Rectal smooth muscle tissue (tissue), 1 donor: ENCODE measurements at regions not wholly inside any gene's neighbourhood (a gene's known extent, or its start where the extent isn't known, plus 50 kb on each side); places are given as distances from the start of the nearest gene placed in this dataset.
"Not testable (repeated sequence)": the region's sequence is repeated elsewhere in the genome, so short reads cannot be mapped to it uniquely, and the experiment has no call there.

ENCODE experiments used
- H3K27ac ChIP-seq: one replicate; pipeline ENCODE4 v1.7.0; 2013; ENCODE audit warnings: low read depth, low read length, inconsistent platforms
- H3K27me3 ChIP-seq: one replicate; pipeline ENCODE4 v1.7.0; 2013; ENCODE audit warnings: low read length; ENCODE audit not compliant: control insufficient read depth, insufficient read depth
- H3K36me3 ChIP-seq: one replicate; pipeline ENCODE4 v1.7.0; 2013; ENCODE audit warnings: low read length; ENCODE audit not compliant: control insufficient read depth, insufficient read depth
- H3K4me1 ChIP-seq: one replicate; pipeline ENCODE4 v1.7.0; 2013; ENCODE audit warnings: low read length; ENCODE audit not compliant: control insufficient read depth, insufficient read depth
- H3K4me3 ChIP-seq: one replicate; pipeline ENCODE4 v1.7.0; 2013; ENCODE audit warnings: low read length
- H3K9ac ChIP-seq: one replicate; pipeline ENCODE4 v1.7.0; 2013; ENCODE audit warnings: low read length

- Histone ChIP-seq H3K36me3 (no peaks in the 10 kb centered on the region), H3K9ac (no peak overlapping the region), H3K27ac (no peak overlapping the region), H3K4me3 (no peak overlapping the region), H3K4me1 (no peaks in the 10 kb centered on the region), H3K27me3 (no peaks in the 10 kb centered on the region)
These were observed 1655.0 kb downstream of the MRPL39 start for GRCh38 chr21:23952269-23952668.

GRCh38 chr21:23951251-23951650 is 1656.0 kb downstream of the MRPL39 start:
- Histone ChIP-seq H3K9ac (no peak overlapping the region), H3K36me3 (no peaks in the 10 kb centered on the region), H3K27me3 (no peaks in the 10 kb centered on the region), H3K4me1 (no peaks in the 10 kb centered on the region), H3K27ac (no peak overlapping the region), H3K4me3 (no peak overlapping the region)

- Histone ChIP-seq H3K4me1 (no peaks in the 10 kb centered on the region), H3K9ac (no peak overlapping the region), H3K27ac (no peak overlapping the region), H3K4me3 (no peak overlapping the region), H3K27me3 (no peaks in the 10 kb centered on the region), H3K36me3 (no peaks in the 10 kb centered on the region)
These were observed 1656.9 kb downstream of the MRPL39 start for GRCh38 chr21:23950344-23950743.

- Histone ChIP-seq H3K4me1 (no peaks in the 10 kb centered on the region), H3K27me3 (no peaks in the 10 kb centered on the region), H3K27ac (no peak overlapping the region), H3K4me3 (no peak overlapping the region), H3K9ac (no peak overlapping the region), H3K36me3 (no peaks in the 10 kb centered on the region)
These were observed 1657.8 kb downstream of the MRPL39 start for GRCh38 chr21:23949493-23949892.

GRCh38 chr21:23939369-23940065 is 1667.8 kb downstream of the MRPL39 start:
- Histone ChIP-seq H3K27ac (no peak overlapping the region), H3K4me3 (no peak overlapping the region), H3K9ac (no peak overlapping the region), H3K27me3 (no peaks in the 10 kb centered on the region), H3K4me1 (no peaks in the 10 kb centered on the region), H3K36me3 (no peaks in the 10 kb centered on the region)

GRCh38 chr21:23936991-23937390 is 1670.3 kb downstream of the MRPL39 start:
- no peaks in the 10 kb centered on the region for H3K36me3 ChIP-seq
- H3K4me3 ChIP-seq = no peak overlapping the region
- no peaks in the 10 kb centered on the region for H3K4me1 ChIP-seq
- H3K27ac ChIP-seq = no peak overlapping the region
- no peak overlapping the region for H3K9ac ChIP-seq
- no peaks in the 10 kb centered on the region for H3K27me3 ChIP-seq

- H3K4me3 ChIP-seq = no peak overlapping the region
- H3K27me3 ChIP-seq = no peaks in the 10 kb centered on the region
These were observed 1671.1 kb downstream of the MRPL39 start for GRCh38 chr21:23936224-23936623.

GRCh38 chr21:23930565-23930964 is 1676.7 kb downstream of the MRPL39 start:
- H3K27ac ChIP-seq = no peak overlapping the region
- no peak overlapping the region for H3K9ac ChIP-seq
- no peaks in the 10 kb centered on the region for H3K27me3 ChIP-seq
- no peak overlapping the region for H3K4me3 ChIP-seq
- no peaks in the 10 kb centered on the region for H3K36me3 ChIP-seq
- H3K4me1 ChIP-seq = no peaks in the 10 kb centered on the region

More at GRCh38 chr21:23936224-23936623, 1671.1 kb downstream of the MRPL39 start:
- no peaks in the 10 kb centered on the region for H3K4me1 ChIP-seq
- no peak overlapping the region for H3K9ac ChIP-seq
- no peaks in the 10 kb centered on the region for H3K36me3 ChIP-seq
- no peak overlapping the region for H3K27ac ChIP-seq

- H3K27me3 ChIP-seq, H3K4me1 ChIP-seq, H3K4me3 ChIP-seq, H3K36me3 ChIP-seq, H3K9ac ChIP-seq, H3K27ac ChIP-seq: not testable (repeated sequence)
These were observed 1680.9 kb downstream of the MRPL39 start for GRCh38 chr21:23926430-23926829.

- no peak overlapping the region for H3K27ac ChIP-seq
- H3K36me3 ChIP-seq = no peaks in the 10 kb centered on the region
- no peak overlapping the region for H3K4me3 ChIP-seq
- H3K27me3 ChIP-seq = no peaks in the 10 kb centered on the region
- H3K4me1 ChIP-seq = no peaks in the 10 kb centered on the region
- H3K9ac ChIP-seq = no peak overlapping the region
These were observed 1685.4 kb downstream of the MRPL39 start for GRCh38 chr21:23921670-23922418.

GRCh38 chr21:23900727-23901126 is 1706.6 kb downstream of the MRPL39 start:
- Histone ChIP-seq H3K27me3 (no peaks in the 10 kb centered on the region), H3K4me1 (no peaks in the 10 kb centered on the region), H3K4me3 (no peak overlapping the region), H3K27ac (no peak overlapping the region), H3K36me3 (no peaks in the 10 kb centered on the region), H3K9ac (no peak overlapping the region)

- Histone ChIP-seq H3K27me3 (no peaks in the 10 kb centered on the region), H3K4me3 (no peak overlapping the region), H3K9ac (no peak overlapping the region), H3K36me3 (no peaks in the 10 kb centered on the region), H3K27ac (no peak overlapping the region), H3K4me1 (no peaks in the 10 kb centered on the region)
These were observed 1707.7 kb downstream of the MRPL39 start for GRCh38 chr21:23899561-23899960.

- Histone ChIP-seq H3K4me3 (no peak overlapping the region), H3K36me3 (no peaks in the 10 kb centered on the region), H3K27ac (no peak overlapping the region), H3K4me1 (no peaks in the 10 kb centered on the region), H3K9ac (no peak overlapping the region), H3K27me3 (no peaks in the 10 kb centered on the region)
These were observed 1716.6 kb downstream of the MRPL39 start for GRCh38 chr21:23890652-23891051.
